HFFc6 (cell line): ENCODE measurements at regions not wholly inside any gene's neighbourhood (a gene's known extent, or its start where the extent isn't known, plus 50 kb on each side); places are given as distances from the start of the nearest gene placed in this dataset.
"Not testable (repeated sequence)": the region's sequence is repeated elsewhere in the genome, so short reads cannot be mapped to it uniquely, and the experiment has no call there.

Experiments used
- DNase-seq: peaks from one replicate; pipeline ENCODE4 v3.0.0-alpha.2; 2018
- H3K27ac Mint-ChIP-seq: 2 replicates; pipeline ENCODE4 v1.8.0; 2020; ENCODE audit warnings: mild to moderate bottlenecking, mixed read lengths
- H3K27me3 Mint-ChIP-seq: 2 replicates; pipeline ENCODE4 v1.8.0; 2021; ENCODE audit warnings: mild to moderate bottlenecking, moderate library complexity, mixed read lengths; ENCODE audit not compliant: insufficient read depth
- H3K36me3 Mint-ChIP-seq: 2 replicates; pipeline ENCODE4 v1.8.0; 2021; ENCODE audit warnings: low read depth, mixed read lengths
- H3K4me1 Mint-ChIP-seq: 2 replicates; pipeline ENCODE4 v1.8.0; 2020; ENCODE audit warnings: low read depth, mixed read lengths
- H3K4me3 Mint-ChIP-seq: 2 replicates; pipeline ENCODE4 v1.8.0; 2020; ENCODE audit warnings: mild to moderate bottlenecking, moderate library complexity, mixed read lengths
- H3K9me3 Mint-ChIP-seq: 2 replicates; pipeline ENCODE4 v1.8.0; 2020; ENCODE audit warnings: mild to moderate bottlenecking, mixed read lengths
- CTCF ChIP-seq: fragments of 200-600 bp; sonication (generic); IDR thresholded peaks from 2 replicates; pipeline ENCODE4 v1.5.0; 2021; ENCODE audit warnings: antibody characterized with exemption, mild to moderate bottlenecking

GRCh38 chr17:13659051-13659450 is 57.3 kb upstream of the HS3ST3A1 start:
- DNase-seq, H3K4me3 Mint-ChIP-seq, H3K36me3 Mint-ChIP-seq, H3K27ac Mint-ChIP-seq, H3K9me3 Mint-ChIP-seq, H3K27me3 Mint-ChIP-seq, H3K4me1 Mint-ChIP-seq: not testable (repeated sequence)

GRCh38 chr17:13665872-13666635 is 64.3 kb upstream of the HS3ST3A1 start:
- Mint-ChIP-seq H3K4me3 (no peak overlapping the region), H3K4me1 (peaks cover 1% of the 10 kb centered on the region; the same call in 1 of the 2 replicates), H3K27me3 (no peaks in the 10 kb centered on the region), H3K36me3 (peaks cover 7% of the 10 kb centered on the region), H3K27ac (no peak overlapping the region), H3K9me3 (peaks cover 15% of the 10 kb centered on the region)
- no peak for DNase-seq
- TF ChIP-seq CTCF: no peak

GRCh38 chr17:13671341-13671740 is 69.6 kb upstream of the HS3ST3A1 start:
- Mint-ChIP-seq H3K36me3 (peaks cover 12% of the 10 kb centered on the region), H3K27me3 (no peaks in the 10 kb centered on the region; the same call in 1 of the 2 replicates), H3K27ac (no peak overlapping the region), H3K4me1 (peaks cover 15% of the 10 kb centered on the region; the same call in 1 of the 2 replicates), H3K4me3 (peak overlapping the region; percentile 56; the same call in 1 of the 2 replicates), H3K9me3 (peaks cover 15% of the 10 kb centered on the region)
- no peak for TF ChIP-seq CTCF
- no peak for DNase-seq

GRCh38 chr17:13671771-13672170 is 70.0 kb upstream of the HS3ST3A1 start:
- peaks cover 15% of the 10 kb centered on the region; the same call in 1 of the 2 replicates for H3K4me1 Mint-ChIP-seq
- H3K27me3 Mint-ChIP-seq: no peaks in the 10 kb centered on the region; the same call in 1 of the 2 replicates
- TF ChIP-seq CTCF: no peak
- H3K4me3 Mint-ChIP-seq: peak overlapping the region; percentile 56; the same call in 1 of the 2 replicates
- H3K9me3 Mint-ChIP-seq: peaks cover 15% of the 10 kb centered on the region
- no peak for DNase-seq
- H3K27ac Mint-ChIP-seq: no peak overlapping the region
- peaks cover 12% of the 10 kb centered on the region for H3K36me3 Mint-ChIP-seq

- H3K4me3 Mint-ChIP-seq: no peak overlapping the region
- TF ChIP-seq CTCF: no peak
- no peaks in the 10 kb centered on the region for H3K9me3 Mint-ChIP-seq
- H3K27ac Mint-ChIP-seq: no peak overlapping the region
- no peaks in the 10 kb centered on the region; the same call in 1 of the 2 replicates for H3K27me3 Mint-ChIP-seq
- H3K4me1 Mint-ChIP-seq: no peaks in the 10 kb centered on the region
- H3K36me3 Mint-ChIP-seq: peaks cover 5% of the 10 kb centered on the region; the same call in 1 of the 2 replicates
- DNase-seq: no peak
These were observed 76.6 kb upstream of the HS3ST3A1 start for GRCh38 chr17:13678361-13678760.

- Mint-ChIP-seq H3K27ac (no peak overlapping the region), H3K4me3 (no peak overlapping the region)
These were observed 77.1 kb upstream of the HS3ST3A1 start for GRCh38 chr17:13678841-13679240.

More at GRCh38 chr17:13678841-13679240, 77.1 kb upstream of the HS3ST3A1 start:
- DNase-seq: no peak
- Mint-ChIP-seq H3K27me3 (no peaks in the 10 kb centered on the region; the same call in 1 of the 2 replicates), H3K4me1 (no peaks in the 10 kb centered on the region), H3K36me3 (peaks cover 5% of the 10 kb centered on the region; the same call in 1 of the 2 replicates), H3K9me3 (no peaks in the 10 kb centered on the region)
- no peak for TF ChIP-seq CTCF
